Gastrocnemius medialis (tissue), 4 donors: ENCODE measurements at regions not wholly inside any gene's neighbourhood (a gene's known extent, or its start where the extent isn't known, plus 50 kb on each side); places are given as distances from the start of the nearest gene placed in this dataset.
"Not testable (repeated sequence)": the region's sequence is repeated elsewhere in the genome, so short reads cannot be mapped to it uniquely, and the experiment has no call there.

Source experiments
- ATAC-seq, 2 donors: fragments of 150-250 bp; one replicate each; pipeline ENCODE4 v1.9.1; 2016
- DNase-seq, 2 donors: peaks; one replicate each; pipeline ENCODE4 v3.0.0-alpha.2; 2019
- H3K27ac ChIP-seq, 4 donors: fragments of 200-600 bp; sonication (generic); 1 replicate in 1 of 4; 2 replicates in 3 of 4; pipeline ENCODE4 v1.5.1; 2016 to 2018; ENCODE audit warnings: mild to moderate bottlenecking in 2 of 4, moderate library complexity in 1 of 4
- H3K27me3 ChIP-seq, 3 donors: fragments of 200-600 bp; sonication (generic) in 2 of 3; 1 replicate in 1 of 3; 2 replicates in 2 of 3; pipeline versions ENCODE4 v1.5.1 to v1.6.0; 2016 to 2019; ENCODE audit warnings: mild to moderate bottlenecking in 1 of 3, moderate library complexity in 1 of 3
- H3K36me3 ChIP-seq, 2 donors: fragments of 200-600 bp; sonication (generic) in 1 of 2; one replicate each; pipeline ENCODE4 v1.5.1; 2017 to 2018
- H3K4me1 ChIP-seq, 2 donors: fragments of 200-600 bp; sonication (generic) in 1 of 2; one replicate each; pipeline ENCODE4 v1.5.1; 2016 to 2017; ENCODE audit warnings: mild to moderate bottlenecking in 2 of 2
- H3K4me3 ChIP-seq, 4 donors: fragments of 200-600 bp; sonication (generic) in 3 of 4; 1 replicate in 1 of 4; 2 replicates in 3 of 4; pipeline ENCODE4 v1.5.1; 2016 to 2019; ENCODE audit warnings: mild to moderate bottlenecking in 2 of 4
- H3K9me3 ChIP-seq, 3 donors: fragments of 200-600 bp; sonication (generic) in 2 of 3; 1 replicate in 1 of 3; 2 replicates in 2 of 3; pipeline ENCODE4 v1.5.1; 2016 to 2019
- POLR2A ChIP-seq, 2 donors: fragments of 450-650 bp; IDR thresholded peaks; one replicate each; pipeline ENCODE4 v1.6.1; 2017; ENCODE audit warnings: antibody characterized with exemption in 2 of 2, mild to moderate bottlenecking in 2 of 2, moderate library complexity in 2 of 2
- in situ Hi-C, 4 donors: fragments of 200-750 bp; cut with MboI; loops; one replicate each; pipeline versions ENCODE4 v1.15.0 to v1.8.0; 2017; ENCODE audit warnings: low sequenced_read_pairs in 4 of 4
- intact Hi-C: fragments of 100-400 bp; cut with DNase I; formaldehyde crosslinking; loops from one replicate; pipeline ENCODE4 v1.15.1; 2023; ENCODE audit warnings: low total_unique reads
- TF ChIP-seq, protein P1 (sequence below), 5 experiments: fragments of 450-650 bp in 3 of 5; fragments of 200-600 bp in 2 of 5; sonication (generic) in 2 of 5; IDR thresholded peaks in 4 of 5; conservative IDR thresholded peaks in 1 of 5; 1 replicate in 4 of 5; 2 replicates in 1 of 5; pipeline ENCODE4 v1.5.1; 2016 to 2019; ENCODE audit warnings: antibody characterized with exemption in 5 of 5, mild to moderate bottlenecking in 3 of 5, moderate library complexity in 3 of 5

DNA sequence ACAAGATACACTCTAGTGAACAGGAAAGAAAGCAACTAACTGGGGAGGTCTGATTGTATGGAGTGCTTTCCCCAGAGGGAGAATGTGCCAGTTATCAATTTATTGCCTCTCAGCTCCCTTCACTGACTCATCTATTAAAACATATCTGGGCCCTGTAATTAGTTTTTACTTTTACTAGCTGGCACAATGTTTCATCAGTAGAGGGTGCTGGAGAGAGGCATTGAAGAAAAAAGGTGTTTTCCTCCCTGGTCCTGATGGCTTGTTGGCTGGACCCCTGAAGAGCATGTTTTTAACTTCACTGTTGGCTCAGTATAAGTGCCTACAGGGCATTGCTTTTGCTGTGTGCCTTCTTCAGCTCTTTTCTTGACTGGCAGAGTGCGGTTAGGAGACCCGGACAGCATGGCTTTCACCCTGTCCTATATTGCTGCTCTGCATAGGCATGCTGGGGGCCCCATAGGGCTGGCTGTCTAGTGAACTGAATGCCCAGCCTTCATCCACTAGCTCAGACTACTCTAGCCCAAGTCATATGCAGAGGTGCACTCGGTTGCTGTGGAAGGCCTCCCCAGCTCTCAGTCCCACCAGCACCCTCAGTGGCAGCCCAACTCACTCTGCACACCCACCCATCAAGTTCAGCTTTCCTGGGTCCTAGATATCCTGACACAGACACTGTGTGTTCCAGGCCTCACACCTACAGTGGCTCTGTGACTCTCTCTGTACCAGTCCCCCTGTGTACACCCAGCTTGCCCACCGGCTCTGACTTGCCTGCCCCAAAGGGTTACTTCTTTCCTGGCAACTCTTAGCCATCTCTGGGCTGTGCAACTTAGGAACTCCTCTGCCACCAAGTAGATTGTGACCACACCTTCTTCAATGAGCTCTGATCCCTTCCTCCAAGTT, 62.3 kb upstream of the ACYP2 start:
- ATAC-seq (no peak), DNase-seq (no peak)
- no peak overlapping the region for H3K27ac ChIP-seq
- H3K4me1 ChIP-seq: no peaks in the 10 kb centered on the region
- H3K36me3 ChIP-seq: no peaks in the 10 kb centered on the region
- no peak for TF ChIP-seq POLR2A (IDR thresholded peaks at IDR 0.05)
- TF ChIP-seq, protein P1, sequence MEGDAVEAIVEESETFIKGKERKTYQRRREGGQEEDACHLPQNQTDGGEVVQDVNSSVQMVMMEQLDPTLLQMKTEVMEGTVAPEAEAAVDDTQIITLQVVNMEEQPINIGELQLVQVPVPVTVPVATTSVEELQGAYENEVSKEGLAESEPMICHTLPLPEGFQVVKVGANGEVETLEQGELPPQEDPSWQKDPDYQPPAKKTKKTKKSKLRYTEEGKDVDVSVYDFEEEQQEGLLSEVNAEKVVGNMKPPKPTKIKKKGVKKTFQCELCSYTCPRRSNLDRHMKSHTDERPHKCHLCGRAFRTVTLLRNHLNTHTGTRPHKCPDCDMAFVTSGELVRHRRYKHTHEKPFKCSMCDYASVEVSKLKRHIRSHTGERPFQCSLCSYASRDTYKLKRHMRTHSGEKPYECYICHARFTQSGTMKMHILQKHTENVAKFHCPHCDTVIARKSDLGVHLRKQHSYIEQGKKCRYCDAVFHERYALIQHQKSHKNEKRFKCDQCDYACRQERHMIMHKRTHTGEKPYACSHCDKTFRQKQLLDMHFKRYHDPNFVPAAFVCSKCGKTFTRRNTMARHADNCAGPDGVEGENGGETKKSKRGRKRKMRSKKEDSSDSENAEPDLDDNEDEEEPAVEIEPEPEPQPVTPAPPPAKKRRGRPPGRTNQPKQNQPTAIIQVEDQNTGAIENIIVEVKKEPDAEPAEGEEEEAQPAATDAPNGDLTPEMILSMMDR (IDR thresholded peaks at IDR 0.05 in 4 of 5, conservative IDR thresholded peaks at IDR 0.05 in 1 of 5): no peak
- H3K9me3 ChIP-seq: no peaks in the 10 kb centered on the region
- H3K27me3 ChIP-seq: no peaks in the 10 kb centered on the region
- intact Hi-C loops: no loop called here
- no peak overlapping the region for H3K4me3 ChIP-seq
- in situ Hi-C loops: no loop called here

DNA sequence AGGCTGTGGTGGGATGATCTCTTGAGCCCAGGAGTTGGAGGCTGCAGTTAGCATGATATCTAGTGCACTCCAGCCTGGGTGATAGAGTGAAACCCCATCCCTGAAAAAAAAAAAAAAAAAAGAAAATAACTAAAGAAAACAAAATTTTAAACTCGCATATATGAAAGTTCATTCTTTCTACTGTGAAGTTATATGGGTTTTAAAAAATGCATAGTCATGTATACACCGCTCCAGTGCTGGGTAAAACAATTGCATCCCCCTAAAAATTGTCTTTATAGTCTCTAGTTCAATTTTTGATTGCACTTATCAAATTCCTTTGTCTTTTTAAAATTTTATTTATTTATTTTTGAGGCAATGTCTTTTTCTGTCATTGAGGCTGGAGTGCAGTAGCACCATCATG, 65.0 kb upstream of the ACYP2 start:
- TF ChIP-seq, protein P1 (IDR thresholded peaks at IDR 0.05 in 4 of 5, conservative IDR thresholded peaks at IDR 0.05 in 1 of 5): no peak
- no peak for TF ChIP-seq POLR2A (IDR thresholded peaks at IDR 0.05)
- Histone ChIP-seq H3K27me3 (no peaks in the 10 kb centered on the region), H3K27ac (no peak overlapping the region), H3K9me3 (no peaks in the 10 kb centered on the region), H3K4me3 (no peak overlapping the region), H3K36me3 (no peaks in the 10 kb centered on the region), H3K4me1 (no peaks in the 10 kb centered on the region)
- ATAC-seq (no peak), DNase-seq (no peak)
- intact Hi-C loops (no loop called here), in situ Hi-C loops (no loop called here)

DNA sequence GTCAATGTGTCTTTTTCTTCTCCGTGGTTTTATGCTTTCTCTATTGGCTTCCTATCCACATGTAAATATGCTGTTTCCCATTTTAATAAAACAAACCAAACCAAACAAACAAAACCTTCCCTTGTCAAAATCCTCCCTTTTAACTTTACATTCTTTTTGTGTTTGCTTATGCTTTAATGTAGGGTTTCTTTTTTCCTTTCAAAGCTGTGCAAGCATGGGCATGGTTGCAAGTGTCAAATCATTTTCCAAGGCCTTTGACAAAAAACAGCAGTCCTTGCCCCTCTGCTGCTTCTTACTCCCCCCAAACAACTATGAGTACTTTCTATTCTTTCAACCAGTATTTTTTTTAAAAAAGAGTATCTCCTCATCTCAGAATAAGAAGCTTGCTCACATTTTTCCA, 66.0 kb upstream of the ACYP2 start:
- no peaks in the 10 kb centered on the region for H3K9me3 ChIP-seq
- no peak for TF ChIP-seq POLR2A (IDR thresholded peaks at IDR 0.05)
- TF ChIP-seq, protein P1 (IDR thresholded peaks at IDR 0.05 in 4 of 5, conservative IDR thresholded peaks at IDR 0.05 in 1 of 5): no peak
- H3K27ac ChIP-seq: no peak overlapping the region
- intact Hi-C loops: no loop called here
- DNase-seq: no peak
- in situ Hi-C loops: no loop called here
- H3K4me3 ChIP-seq: no peak overlapping the region
- no peaks in the 10 kb centered on the region for H3K36me3 ChIP-seq
- no peaks in the 10 kb centered on the region for H3K4me1 ChIP-seq
- no peaks in the 10 kb centered on the region for H3K27me3 ChIP-seq
- no peak for ATAC-seq

DNA sequence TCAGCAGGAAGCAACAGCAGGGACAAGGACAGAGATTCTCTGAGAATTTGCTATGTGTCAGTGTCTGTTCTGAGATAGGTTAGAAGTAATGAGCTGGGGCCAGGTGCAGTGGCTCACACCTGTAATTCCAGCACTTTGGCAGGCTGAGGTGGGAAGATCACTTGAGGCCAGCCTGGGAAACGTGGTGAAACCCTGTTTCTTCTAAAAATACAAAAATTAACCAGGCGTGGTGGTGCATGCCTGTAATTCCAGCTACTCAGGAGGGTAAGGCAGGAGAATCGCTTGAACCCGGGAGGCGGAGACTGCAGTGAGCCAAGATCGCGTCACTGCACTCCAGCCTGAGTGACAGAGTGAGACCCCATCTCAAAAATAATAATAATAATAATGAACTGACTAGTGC, 66.5 kb upstream of the ACYP2 start:
- H3K4me3 ChIP-seq, H3K27ac ChIP-seq, H3K4me1 ChIP-seq, H3K27me3 ChIP-seq, in situ Hi-C loops, DNase-seq, ATAC-seq, H3K36me3 ChIP-seq, H3K9me3 ChIP-seq, intact Hi-C loops: not testable (repeated sequence)

DNA sequence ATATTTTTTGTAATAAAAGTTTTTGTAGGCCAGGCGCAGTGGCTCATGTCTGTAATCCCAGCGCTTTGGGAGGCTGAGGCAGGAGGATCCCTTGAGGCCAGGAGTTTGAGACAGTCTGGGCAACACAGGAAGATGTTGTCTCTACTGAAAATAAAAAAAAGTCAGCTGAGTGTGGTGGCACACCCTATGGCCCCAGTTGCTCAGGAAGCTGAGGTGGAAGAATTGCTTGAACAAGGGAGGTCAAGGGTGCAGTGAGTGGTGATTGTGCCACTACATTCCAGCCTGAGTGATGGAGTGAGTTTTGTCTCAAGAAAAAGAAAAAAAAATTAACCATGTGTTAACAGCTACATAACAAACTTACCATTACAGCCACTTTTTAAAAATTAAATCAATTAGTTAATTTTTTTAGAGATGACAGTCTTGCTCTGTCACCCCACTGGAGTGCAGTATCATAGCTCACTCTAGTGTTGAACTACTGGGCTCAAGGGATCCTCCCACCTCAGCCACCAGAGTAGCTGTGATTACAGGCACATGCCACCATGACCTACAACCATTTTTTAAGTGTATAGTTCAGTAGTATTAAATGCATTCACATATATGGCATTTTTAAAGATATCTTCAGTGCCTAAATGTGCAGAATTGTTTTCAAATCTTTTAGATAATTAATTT, 67.2 kb upstream of the ACYP2 start:
- DNase-seq (no peak), ATAC-seq (no peak)
- Histone ChIP-seq H3K4me1 (peaks cover 6 to 9% of the 10 kb centered on the region in 2 donors), H3K27me3 (no peaks in the 10 kb centered on the region), H3K36me3 (no peaks in the 10 kb centered on the region), H3K4me3 (no peak overlapping the region), H3K27ac (no peak overlapping the region), H3K9me3 (no peaks in the 10 kb centered on the region)
- in situ Hi-C loops (no loop called here), intact Hi-C loops (no loop called here)
- TF ChIP-seq, protein P1 (IDR thresholded peaks at IDR 0.05 in 4 of 5, conservative IDR thresholded peaks at IDR 0.05 in 1 of 5): no peak
- no peak for TF ChIP-seq POLR2A (IDR thresholded peaks at IDR 0.05)
